ENCODE measurements at regions not wholly inside any gene's neighbourhood (a gene's known extent, or its start where the extent isn't known, plus 50 kb on each side); places are given as distances from the start of the nearest gene placed in this dataset.

DNA sequence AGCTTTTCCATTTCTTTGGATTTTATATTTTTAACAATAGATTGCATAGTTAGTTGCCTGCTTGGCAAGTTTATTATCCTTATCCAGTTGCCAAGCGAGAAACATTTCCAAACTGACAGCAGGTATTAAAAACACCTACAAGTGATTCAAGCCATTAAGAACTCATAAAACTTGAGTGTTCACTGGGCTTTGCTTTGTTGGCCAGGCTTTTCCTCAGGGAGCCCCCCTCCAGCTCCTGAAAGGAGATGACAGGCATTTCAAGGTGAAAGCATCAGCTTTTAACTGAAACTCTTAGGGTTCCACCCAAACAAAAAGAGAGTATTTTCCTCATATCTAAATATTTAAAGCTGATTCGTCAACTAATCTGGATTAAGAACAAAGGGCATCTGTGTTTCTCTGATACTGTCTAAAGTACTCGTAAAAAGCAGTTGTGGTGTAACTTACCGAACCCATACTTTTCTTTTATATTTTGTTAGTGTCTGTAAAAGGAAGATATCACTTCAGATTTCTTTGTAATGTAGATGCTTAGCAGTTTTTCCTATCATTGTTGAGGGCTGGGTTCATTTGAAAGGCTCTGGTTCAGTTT, 363.4 kb downstream of the OTOL1 start:
- DNase-seq (ENCODE audit: extremely low spot score in 2 of 2): no peak
- H3K4me1 ChIP-seq: no peaks in the 10 kb centered on the region
- no peaks in the 10 kb centered on the region for H3K9me3 ChIP-seq
- no peak for TF ChIP-seq POLR2AphosphoS5 (IDR thresholded peaks at IDR 0.05; ENCODE audit: insufficient read depth in 1 of 2, low read depth in 1 of 2)
- TF ChIP-seq, protein P1, sequence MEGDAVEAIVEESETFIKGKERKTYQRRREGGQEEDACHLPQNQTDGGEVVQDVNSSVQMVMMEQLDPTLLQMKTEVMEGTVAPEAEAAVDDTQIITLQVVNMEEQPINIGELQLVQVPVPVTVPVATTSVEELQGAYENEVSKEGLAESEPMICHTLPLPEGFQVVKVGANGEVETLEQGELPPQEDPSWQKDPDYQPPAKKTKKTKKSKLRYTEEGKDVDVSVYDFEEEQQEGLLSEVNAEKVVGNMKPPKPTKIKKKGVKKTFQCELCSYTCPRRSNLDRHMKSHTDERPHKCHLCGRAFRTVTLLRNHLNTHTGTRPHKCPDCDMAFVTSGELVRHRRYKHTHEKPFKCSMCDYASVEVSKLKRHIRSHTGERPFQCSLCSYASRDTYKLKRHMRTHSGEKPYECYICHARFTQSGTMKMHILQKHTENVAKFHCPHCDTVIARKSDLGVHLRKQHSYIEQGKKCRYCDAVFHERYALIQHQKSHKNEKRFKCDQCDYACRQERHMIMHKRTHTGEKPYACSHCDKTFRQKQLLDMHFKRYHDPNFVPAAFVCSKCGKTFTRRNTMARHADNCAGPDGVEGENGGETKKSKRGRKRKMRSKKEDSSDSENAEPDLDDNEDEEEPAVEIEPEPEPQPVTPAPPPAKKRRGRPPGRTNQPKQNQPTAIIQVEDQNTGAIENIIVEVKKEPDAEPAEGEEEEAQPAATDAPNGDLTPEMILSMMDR (IDR thresholded peaks at IDR 0.05): no peak
- no peak for TF ChIP-seq POLR2A (IDR thresholded peaks at IDR 0.05)
- intact Hi-C loops (cut with DNase I): no loop called here
- H3K36me3 ChIP-seq: no peaks in the 10 kb centered on the region
- H3K27me3 ChIP-seq: no peaks in the 10 kb centered on the region
- no peak overlapping the region for H3K4me3 ChIP-seq
- no peak overlapping the region for H3K27ac ChIP-seq

DNA sequence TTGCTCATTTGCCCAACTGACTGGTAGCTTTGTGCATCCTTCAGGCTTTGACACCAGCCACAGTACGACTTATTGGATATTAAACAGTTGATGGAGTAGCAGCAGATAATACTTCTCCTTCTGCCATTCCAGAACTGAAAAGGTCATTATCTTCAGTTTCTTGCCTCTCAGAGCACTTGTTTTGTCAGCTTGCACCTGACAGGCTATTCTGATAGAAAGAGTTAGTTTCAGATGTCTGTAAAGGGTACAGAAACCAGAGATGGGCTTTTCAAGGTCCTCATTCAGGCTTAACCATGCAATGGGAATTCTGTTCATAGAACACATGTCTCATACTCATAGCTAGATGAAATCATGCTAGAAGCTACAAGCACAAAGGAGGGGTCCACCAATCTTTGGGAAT, 367.2 kb downstream of the OTOL1 start:
- Histone ChIP-seq H3K9me3 (no peaks in the 10 kb centered on the region), H3K4me1 (no peaks in the 10 kb centered on the region), H3K27me3 (no peaks in the 10 kb centered on the region), H3K36me3 (no peaks in the 10 kb centered on the region), H3K27ac (no peak overlapping the region), H3K4me3 (no peak overlapping the region)
- TF ChIP-seq POLR2AphosphoS5 (IDR thresholded peaks at IDR 0.05; ENCODE audit: insufficient read depth in 1 of 2, low read depth in 1 of 2): no peak
- no peak for TF ChIP-seq POLR2A (IDR thresholded peaks at IDR 0.05)
- TF ChIP-seq, protein P1 (IDR thresholded peaks at IDR 0.05): no peak
- no peak for DNase-seq (ENCODE audit: extremely low spot score in 2 of 2)
- intact Hi-C loops (cut with DNase I): no loop called here

DNA sequence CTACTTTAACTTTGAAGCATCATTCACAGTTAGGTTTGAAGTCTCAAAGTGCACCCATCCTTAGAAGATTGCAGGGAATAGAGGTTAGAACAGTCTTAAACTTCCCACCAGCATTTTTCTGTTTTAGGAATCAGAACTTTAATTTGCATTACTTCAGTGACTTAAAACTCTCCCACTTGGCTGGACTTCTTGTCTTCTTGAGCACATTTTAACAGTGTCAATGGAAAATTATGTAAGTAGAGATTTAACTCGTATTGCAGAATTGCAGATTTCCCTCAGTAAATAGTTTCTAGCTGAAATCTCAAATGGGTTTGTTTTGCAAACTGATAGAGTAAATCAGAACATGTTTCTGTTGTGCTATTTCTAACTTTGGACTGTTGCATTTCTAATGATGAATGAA, 369.6 kb downstream of the OTOL1 start:
- Histone ChIP-seq H3K9me3 (no peaks in the 10 kb centered on the region), H3K4me1 (no peaks in the 10 kb centered on the region), H3K36me3 (no peaks in the 10 kb centered on the region), H3K27ac (no peak overlapping the region), H3K27me3 (no peaks in the 10 kb centered on the region), H3K4me3 (no peak overlapping the region)
- no peak for DNase-seq (ENCODE audit: extremely low spot score in 2 of 2)
- no peak for TF ChIP-seq POLR2AphosphoS5 (IDR thresholded peaks at IDR 0.05; ENCODE audit: insufficient read depth in 1 of 2, low read depth in 1 of 2)
- no peak for TF ChIP-seq POLR2A (IDR thresholded peaks at IDR 0.05)
- TF ChIP-seq, protein P1 (IDR thresholded peaks at IDR 0.05): no peak
- intact Hi-C loops (cut with DNase I): no loop called here

DNA sequence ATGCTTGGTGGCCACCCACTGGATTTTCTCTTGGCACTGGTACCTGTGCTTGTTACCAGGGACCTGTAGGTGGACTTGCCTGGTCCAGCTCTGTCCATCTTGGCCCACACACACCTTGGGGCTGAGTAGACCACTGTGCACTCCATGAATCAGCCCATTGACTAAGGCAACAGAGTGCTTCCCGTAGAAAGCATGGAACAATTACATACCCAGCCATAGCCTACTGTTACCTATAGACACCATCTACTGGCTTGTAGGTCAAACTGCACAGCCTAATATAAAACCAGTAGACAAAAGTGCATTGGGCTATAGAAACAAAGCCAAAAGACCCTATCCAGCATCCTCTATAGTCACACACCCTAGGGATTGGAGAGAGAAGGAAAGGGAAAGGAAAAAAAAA, 378.9 kb downstream of the OTOL1 start:
- intact Hi-C loops (cut with DNase I): no loop called here
- H3K9me3 ChIP-seq: no peaks in the 10 kb centered on the region
- no peak overlapping the region for H3K4me3 ChIP-seq
- H3K4me1 ChIP-seq: no peaks in the 10 kb centered on the region
- no peak overlapping the region for H3K27ac ChIP-seq
- DNase-seq (ENCODE audit: extremely low spot score in 2 of 2): no peak
- H3K27me3 ChIP-seq: no peaks in the 10 kb centered on the region
- TF ChIP-seq POLR2AphosphoS5 (IDR thresholded peaks at IDR 0.05; ENCODE audit: insufficient read depth in 1 of 2, low read depth in 1 of 2): no peak
- TF ChIP-seq, protein P1 (IDR thresholded peaks at IDR 0.05): no peak
- no peak for TF ChIP-seq POLR2A (IDR thresholded peaks at IDR 0.05)
- H3K36me3 ChIP-seq: no peaks in the 10 kb centered on the region

DNA sequence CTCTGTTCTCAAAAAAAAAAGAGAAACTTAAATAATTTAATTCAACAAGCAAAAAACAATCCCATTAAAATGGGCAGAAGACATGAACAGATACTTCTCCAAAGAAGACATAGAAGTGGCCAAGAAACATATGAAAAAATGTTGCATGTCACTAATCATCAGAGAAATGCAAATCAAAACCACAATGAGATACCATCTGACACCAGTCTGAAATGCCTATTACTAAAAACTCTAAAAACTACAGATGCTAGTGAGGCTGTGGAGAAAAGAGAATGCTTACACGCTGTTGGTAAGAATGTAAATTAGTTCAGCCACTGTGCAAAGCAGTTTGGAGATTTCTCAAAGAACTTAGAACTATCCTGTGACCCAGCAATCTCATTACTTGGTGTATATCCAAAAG, 382.9 kb downstream of the OTOL1 start:
- Histone ChIP-seq H3K27ac (no peak overlapping the region), H3K4me1 (no peaks in the 10 kb centered on the region), H3K4me3 (no peak overlapping the region), H3K27me3 (no peaks in the 10 kb centered on the region), H3K36me3 (no peaks in the 10 kb centered on the region), H3K9me3 (no peaks in the 10 kb centered on the region)
- DNase-seq (ENCODE audit: extremely low spot score in 2 of 2): no peak
- TF ChIP-seq, protein P1 (IDR thresholded peaks at IDR 0.05): no peak
- TF ChIP-seq POLR2A (IDR thresholded peaks at IDR 0.05): no peak
- TF ChIP-seq POLR2AphosphoS5 (IDR thresholded peaks at IDR 0.05; ENCODE audit: insufficient read depth in 1 of 2, low read depth in 1 of 2): no peak
- intact Hi-C loops (cut with DNase I): no loop called here
